ENCODE measurements at regions not wholly inside any gene's neighbourhood (a gene's known extent, or its start where the extent isn't known, plus 50 kb on each side); places are given as distances from the start of the nearest gene placed in this dataset.

- TF ChIP-seq, protein P1, sequence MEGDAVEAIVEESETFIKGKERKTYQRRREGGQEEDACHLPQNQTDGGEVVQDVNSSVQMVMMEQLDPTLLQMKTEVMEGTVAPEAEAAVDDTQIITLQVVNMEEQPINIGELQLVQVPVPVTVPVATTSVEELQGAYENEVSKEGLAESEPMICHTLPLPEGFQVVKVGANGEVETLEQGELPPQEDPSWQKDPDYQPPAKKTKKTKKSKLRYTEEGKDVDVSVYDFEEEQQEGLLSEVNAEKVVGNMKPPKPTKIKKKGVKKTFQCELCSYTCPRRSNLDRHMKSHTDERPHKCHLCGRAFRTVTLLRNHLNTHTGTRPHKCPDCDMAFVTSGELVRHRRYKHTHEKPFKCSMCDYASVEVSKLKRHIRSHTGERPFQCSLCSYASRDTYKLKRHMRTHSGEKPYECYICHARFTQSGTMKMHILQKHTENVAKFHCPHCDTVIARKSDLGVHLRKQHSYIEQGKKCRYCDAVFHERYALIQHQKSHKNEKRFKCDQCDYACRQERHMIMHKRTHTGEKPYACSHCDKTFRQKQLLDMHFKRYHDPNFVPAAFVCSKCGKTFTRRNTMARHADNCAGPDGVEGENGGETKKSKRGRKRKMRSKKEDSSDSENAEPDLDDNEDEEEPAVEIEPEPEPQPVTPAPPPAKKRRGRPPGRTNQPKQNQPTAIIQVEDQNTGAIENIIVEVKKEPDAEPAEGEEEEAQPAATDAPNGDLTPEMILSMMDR (IDR thresholded peaks at IDR 0.05; ENCODE audit: low read depth, low read length): no peak
- no peak for TF ChIP-seq POLR2A (IDR thresholded peaks at IDR 0.05; ENCODE audit: extremely low read depth, insufficient read length)
These were observed 256.0 kb upstream of the FLRT2 start for GRCh38 chr14:85273952-85274351.

Measured in NB4 (cell line).